ENCODE measurements at regions not wholly inside any gene's neighbourhood (a gene's known extent, or its start where the extent isn't known, plus 50 kb on each side); places are given as distances from the start of the nearest gene placed in this dataset.
"Not testable (repeated sequence)": the region's sequence is repeated elsewhere in the genome, so short reads cannot be mapped to it uniquely, and the experiment has no call there.

GRCh38 chr2:160550048-160550447 lies 56.4 kb upstream of the RBMS1 start:
- no peak for DNase-seq (ENCODE audit: low read depth)

GRCh38 chr2:160551259-160551658 lies 57.7 kb upstream of the RBMS1 start:
- DNase-seq (ENCODE audit: low read depth), result no peak

GRCh38 chr2:160555420-160556071 lies 61.9 kb upstream of the RBMS1 start:
- DNase-seq (ENCODE audit: low read depth), result no peak

GRCh38 chr2:160557903-160558302 lies 64.3 kb upstream of the RBMS1 start:
- no peak for DNase-seq (ENCODE audit: low read depth)

GRCh38 chr2:160558531-160558930 lies 64.9 kb upstream of the RBMS1 start:
- DNase-seq (ENCODE audit: low read depth), result no peak

- DNase-seq (ENCODE audit: low read depth), result no peak
Observed at GRCh38 chr2:160561551-160562295, 68.1 kb upstream of the RBMS1 start.

GRCh38 chr2:160562730-160563129 lies 69.1 kb upstream of the RBMS1 start:
- no peak for DNase-seq (ENCODE audit: low read depth)

GRCh38 chr2:160564591-160564990 lies 71.0 kb upstream of the RBMS1 start:
- DNase-seq (ENCODE audit: low read depth), result no peak

GRCh38 chr2:160565099-160565845 lies 71.7 kb upstream of the RBMS1 start:
- no peak for DNase-seq (ENCODE audit: low read depth)

- DNase-seq (ENCODE audit: low read depth), result no peak
Observed at GRCh38 chr2:160566717-160567116, 73.1 kb upstream of the RBMS1 start.

- no peak for DNase-seq (ENCODE audit: low read depth)
Observed at GRCh38 chr2:160568856-160569255, 75.2 kb upstream of the RBMS1 start.

GRCh38 chr2:160570376-160570775 lies 76.8 kb upstream of the RBMS1 start:
- no peak for DNase-seq (ENCODE audit: low read depth)

GRCh38 chr2:160574468-160575140 lies 81.0 kb upstream of the RBMS1 start:
- no peak for DNase-seq (ENCODE audit: low read depth)

GRCh38 chr2:160575368-160575767 lies 81.8 kb upstream of the RBMS1 start:
- DNase-seq (ENCODE audit: low read depth), result no peak

GRCh38 chr2:160576054-160576499 lies 82.5 kb upstream of the RBMS1 start:
- no peak for DNase-seq (ENCODE audit: low read depth)

GRCh38 chr2:160577081-160577480 lies 83.5 kb upstream of the RBMS1 start:
- DNase-seq (ENCODE audit: low read depth), result not testable (repeated sequence)

GRCh38 chr2:160581035-160581434 lies 87.4 kb upstream of the RBMS1 start:
- no peak for DNase-seq (ENCODE audit: low read depth)

GRCh38 chr2:160581448-160581847 lies 87.8 kb upstream of the RBMS1 start:
- DNase-seq (ENCODE audit: low read depth), result no peak

GRCh38 chr2:160582081-160582480 lies 88.5 kb upstream of the RBMS1 start:
- DNase-seq (ENCODE audit: low read depth), result no peak

GRCh38 chr2:160582490-160583145 lies 89.0 kb upstream of the RBMS1 start:
- DNase-seq (ENCODE audit: low read depth), result no peak

GRCh38 chr2:160583146-160583535 lies 89.5 kb upstream of the RBMS1 start:
- DNase-seq (ENCODE audit: low read depth), result no peak
